Large intestine (tissue), 3 donors: ENCODE measurements at regions not wholly inside any gene's neighbourhood (a gene's known extent, or its start where the extent isn't known, plus 50 kb on each side); places are given as distances from the start of the nearest gene placed in this dataset.

Source experiments
- DNase-seq, 2 donors: peaks; one replicate each; pipeline versions ENCODE4 v3.0.0 to v3.0.0-alpha.2; 2013
- H3K27ac ChIP-seq: one replicate; pipeline ENCODE4 v1.5.1; 2013; ENCODE audit warnings: low read length
- H3K27me3 ChIP-seq: 2 replicates; pipeline ENCODE4 v1.6.1; 2013; ENCODE audit warnings: low read length; ENCODE audit not compliant: control insufficient read depth, insufficient read depth
- H3K36me3 ChIP-seq: 2 replicates; pipeline ENCODE4 v1.6.1; 2013; ENCODE audit warnings: low read length; ENCODE audit not compliant: control insufficient read depth, insufficient read depth
- H3K4me1 ChIP-seq: one replicate; pipeline ENCODE4 v1.6.1; 2013; ENCODE audit warnings: low read length; ENCODE audit not compliant: control insufficient read depth, insufficient read depth
- H3K4me3 ChIP-seq: one replicate; pipeline ENCODE4 v1.5.1; 2013; ENCODE audit warnings: low read length
- H3K9me3 ChIP-seq: one replicate; pipeline ENCODE4 v1.6.1; 2013; ENCODE audit warnings: mild to moderate bottlenecking, low read depth, low read length, moderate library complexity; ENCODE audit not compliant: control insufficient read depth
- WGBS: methylation state at CpG from one replicate; pipeline ENCODE4 v1.1.5; 2013; ENCODE audit warnings: low lambda C conversion rate; ENCODE audit not compliant: insufficient coverage; 5-methylcytosine and 5-hydroxymethylcytosine counted together

DNA sequence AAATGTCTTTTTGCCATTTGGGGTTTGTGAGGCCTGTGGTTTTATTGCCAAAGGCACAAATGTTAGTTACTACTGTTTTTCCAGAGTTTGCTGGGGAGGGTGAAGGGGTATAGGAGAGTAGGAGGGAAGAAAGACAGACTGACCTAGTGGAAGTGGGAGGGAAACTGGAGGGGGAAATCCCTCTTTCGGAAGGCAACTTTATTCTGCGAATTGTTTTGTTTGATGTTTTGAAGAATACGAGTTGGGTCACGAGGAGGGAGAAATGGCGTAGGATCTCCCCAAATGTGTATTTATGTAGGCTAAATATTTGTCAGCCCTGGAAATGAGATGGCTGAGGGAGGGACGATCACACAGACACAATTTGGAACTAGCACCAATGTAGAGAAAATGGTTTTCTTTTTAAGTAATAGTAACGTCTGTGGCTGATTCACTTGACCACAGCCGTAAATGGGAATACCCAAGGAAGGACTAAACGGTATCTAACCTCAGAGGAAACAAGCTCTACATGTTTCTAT is 172.3 kb downstream of the ICOS start:
- no peak overlapping the region for H3K27ac ChIP-seq
- H3K36me3 ChIP-seq: no peaks in the 10 kb centered on the region
- H3K4me1 ChIP-seq: no peaks in the 10 kb centered on the region
- 83% methylated on average over 1 of the region's 9 CpGs for WGBS
- no peak for DNase-seq
- no peaks in the 10 kb centered on the region for H3K27me3 ChIP-seq
- H3K4me3 ChIP-seq: no peak overlapping the region
- H3K9me3 ChIP-seq: no peaks in the 10 kb centered on the region

DNA sequence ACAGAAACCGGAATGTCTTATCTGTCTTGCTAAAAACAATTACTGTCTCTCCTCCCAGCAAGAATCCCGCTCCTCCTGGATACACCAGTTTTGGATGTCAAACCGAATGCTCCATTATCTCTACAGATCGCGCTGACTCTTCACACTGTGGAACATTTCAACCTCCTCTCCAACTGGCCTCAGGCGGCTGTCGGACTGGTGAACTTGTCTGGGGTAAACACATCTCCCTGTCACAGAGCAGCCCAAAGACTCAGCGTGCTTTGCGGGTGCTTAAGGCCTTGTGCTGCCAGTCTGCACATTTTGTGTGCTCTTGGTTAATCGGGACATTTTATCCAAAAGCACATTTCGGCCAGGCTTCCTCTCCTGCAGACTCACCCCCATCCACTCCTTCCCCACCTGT is 173.1 kb downstream of the ICOS start:
- H3K36me3 ChIP-seq: no peaks in the 10 kb centered on the region
- no peak overlapping the region for H3K27ac ChIP-seq
- H3K4me1 ChIP-seq: no peaks in the 10 kb centered on the region
- H3K27me3 ChIP-seq: no peaks in the 10 kb centered on the region
- 80% methylated on average over 1 of the region's 11 CpGs for WGBS
- no peaks in the 10 kb centered on the region for H3K9me3 ChIP-seq
- H3K4me3 ChIP-seq: no peak overlapping the region
- DNase-seq: no peak

DNA sequence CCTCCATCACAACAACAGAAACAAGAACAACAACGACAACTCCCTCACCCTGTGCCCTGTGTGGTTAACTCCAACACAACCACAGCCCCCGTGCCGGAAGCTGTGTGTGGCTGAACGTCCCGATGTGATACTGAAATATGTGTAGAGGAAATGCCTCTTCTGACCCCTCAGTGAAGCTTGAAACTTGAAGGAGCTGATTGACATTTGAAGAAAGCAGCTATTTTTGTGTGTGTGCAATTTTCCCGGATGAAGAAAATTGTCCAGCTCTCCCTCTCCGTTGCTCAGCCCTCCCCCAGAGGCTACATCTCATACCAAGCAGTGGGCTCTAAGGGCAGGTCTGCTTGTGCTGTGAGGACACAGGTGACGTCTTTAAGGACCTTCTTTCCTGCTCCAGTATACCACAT is 173.8 kb downstream of the ICOS start:
- WGBS: no CpG with 5 or more reads among the region's 8 CpGs
- no peak overlapping the region for H3K27ac ChIP-seq
- DNase-seq: peak; percentile 11 to 14

DNA sequence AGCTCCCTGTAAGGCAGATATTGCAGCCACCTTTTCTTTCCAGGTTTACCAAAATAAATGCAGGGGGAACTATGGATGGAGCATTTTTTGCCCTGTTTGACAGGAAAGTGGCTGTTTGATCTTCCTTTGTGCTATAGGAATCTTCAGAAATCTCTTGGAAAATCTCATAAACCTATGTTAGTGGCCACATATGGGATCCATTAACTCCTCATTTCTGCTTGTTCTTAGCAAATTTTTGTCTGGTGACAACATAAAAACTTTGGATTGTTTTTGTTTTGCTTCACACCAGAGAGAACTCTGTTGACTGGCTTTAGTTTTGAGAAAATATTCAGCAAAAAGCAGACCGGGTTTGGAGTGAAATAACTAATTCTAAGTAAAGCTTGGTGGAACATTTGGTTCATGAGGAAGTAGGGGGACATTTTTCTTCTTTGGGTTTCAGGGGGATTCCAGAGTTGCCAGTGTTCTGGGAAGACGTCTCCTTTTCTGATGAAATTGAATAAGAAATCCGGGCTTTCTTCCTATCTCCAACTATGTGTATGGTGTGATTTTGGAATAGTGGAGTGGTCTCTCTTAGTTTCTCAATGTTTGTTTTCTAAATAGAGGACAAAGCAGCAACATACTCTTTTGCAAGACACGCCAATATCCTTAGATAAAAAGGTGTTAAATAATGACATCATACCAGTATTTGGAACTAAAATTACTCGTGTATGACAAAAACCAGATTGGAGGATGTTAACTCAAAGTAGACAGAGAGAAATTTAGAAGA is 174.4 kb downstream of the ICOS start:
- Histone ChIP-seq H3K36me3 (no peaks in the 10 kb centered on the region), H3K9me3 (no peaks in the 10 kb centered on the region), H3K27me3 (no peaks in the 10 kb centered on the region), H3K4me1 (no peaks in the 10 kb centered on the region), H3K27ac (no peak overlapping the region), H3K4me3 (no peak overlapping the region)
- WGBS: 100% methylated on average over 2 of the region's 5 CpGs
- no peak for DNase-seq

More for the DNA sequence above, 173.8 kb downstream of the ICOS start:
- no peaks in the 10 kb centered on the region for H3K9me3 ChIP-seq
- H3K4me1 ChIP-seq: no peaks in the 10 kb centered on the region
- H3K36me3 ChIP-seq: no peaks in the 10 kb centered on the region
- no peaks in the 10 kb centered on the region for H3K27me3 ChIP-seq
- no peak overlapping the region for H3K4me3 ChIP-seq

DNA sequence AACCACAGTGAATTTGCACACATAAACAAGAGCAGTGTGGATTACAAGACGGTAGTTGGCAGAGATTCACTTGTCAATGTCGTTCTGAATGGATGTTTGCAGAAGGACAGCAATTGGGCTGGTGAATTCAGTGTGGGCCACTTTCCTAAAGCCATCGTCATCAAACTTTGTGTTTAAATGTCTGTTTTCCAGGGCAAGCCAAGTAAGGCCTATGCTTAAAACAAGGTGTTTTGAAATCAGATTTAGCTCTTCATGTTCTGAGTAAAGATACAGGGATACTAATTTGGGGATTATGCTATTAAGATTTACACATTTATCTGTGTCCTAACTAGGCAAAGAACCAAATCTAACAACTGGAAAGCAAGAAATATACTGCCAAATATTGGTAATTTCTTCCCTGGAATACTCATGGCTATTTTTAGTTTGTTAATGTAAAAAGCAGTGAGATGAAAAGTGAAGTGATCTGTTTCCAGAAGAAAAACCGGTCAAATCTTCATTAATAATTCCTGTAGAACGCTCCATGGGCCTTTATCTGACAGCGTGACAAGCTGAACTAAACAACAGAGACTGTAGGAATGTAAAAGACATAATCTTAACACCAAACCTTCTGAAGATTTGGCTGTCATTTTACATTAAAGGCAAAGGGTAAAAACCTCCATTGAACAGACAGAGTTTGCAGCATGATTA is 175.7 kb downstream of the ICOS start:
- Histone ChIP-seq H3K4me3 (no peak overlapping the region), H3K9me3 (no peaks in the 10 kb centered on the region), H3K36me3 (no peaks in the 10 kb centered on the region), H3K27me3 (no peaks in the 10 kb centered on the region), H3K4me1 (no peaks in the 10 kb centered on the region), H3K27ac (no peak overlapping the region)
- no CpG with 5 or more reads among the region's 6 CpGs for WGBS
- peak in 1 of 2 donors; percentile 2 for DNase-seq

DNA sequence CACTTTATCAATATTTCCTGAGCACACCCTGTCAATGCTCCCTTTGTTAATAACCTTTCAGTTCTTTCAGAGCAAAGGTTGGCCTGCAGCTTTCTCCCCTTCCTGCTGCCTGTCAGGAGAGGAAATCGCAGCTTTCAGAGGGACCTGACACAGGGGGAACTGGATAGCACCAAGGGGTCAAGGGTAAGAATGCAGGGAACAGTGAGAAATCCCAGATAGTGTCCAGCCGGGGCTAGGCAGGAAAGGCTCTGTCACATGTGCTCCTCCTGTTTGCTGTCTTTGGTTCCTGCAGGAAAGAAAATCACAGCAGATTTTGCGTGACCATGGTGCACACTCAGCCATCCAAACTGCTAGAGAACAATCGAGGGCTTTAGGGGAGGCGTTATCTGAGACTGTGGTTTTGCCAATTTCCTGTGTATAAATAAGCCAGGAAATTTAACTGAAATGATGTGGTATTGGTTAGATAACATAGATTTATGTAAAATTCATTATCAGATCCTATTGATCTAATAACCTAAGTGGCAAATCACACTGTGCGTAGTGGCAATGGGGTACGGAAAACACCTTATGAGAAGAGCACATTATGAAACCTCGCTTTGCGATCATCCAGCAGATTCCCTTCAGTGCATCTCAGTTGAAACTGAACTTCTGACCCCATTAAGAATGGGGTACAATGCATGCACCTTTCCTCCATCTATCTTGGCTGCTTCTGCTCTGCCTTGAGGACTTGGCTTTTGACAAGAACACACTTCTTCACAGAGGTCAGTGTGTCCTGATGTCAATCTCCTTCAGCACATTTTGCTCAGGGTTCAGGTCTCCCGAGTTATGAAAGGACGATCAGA is 178.0 kb downstream of the ICOS start:
- DNase-seq: peak in 1 of 2 donors; percentile 48
- Histone ChIP-seq H3K4me1 (no peaks in the 10 kb centered on the region), H3K36me3 (no peaks in the 10 kb centered on the region), H3K9me3 (no peaks in the 10 kb centered on the region), H3K27ac (no peak overlapping the region), H3K27me3 (no peaks in the 10 kb centered on the region), H3K4me3 (no peak overlapping the region)
- WGBS: 73% methylated on average over 3 of the region's 11 CpGs

DNA sequence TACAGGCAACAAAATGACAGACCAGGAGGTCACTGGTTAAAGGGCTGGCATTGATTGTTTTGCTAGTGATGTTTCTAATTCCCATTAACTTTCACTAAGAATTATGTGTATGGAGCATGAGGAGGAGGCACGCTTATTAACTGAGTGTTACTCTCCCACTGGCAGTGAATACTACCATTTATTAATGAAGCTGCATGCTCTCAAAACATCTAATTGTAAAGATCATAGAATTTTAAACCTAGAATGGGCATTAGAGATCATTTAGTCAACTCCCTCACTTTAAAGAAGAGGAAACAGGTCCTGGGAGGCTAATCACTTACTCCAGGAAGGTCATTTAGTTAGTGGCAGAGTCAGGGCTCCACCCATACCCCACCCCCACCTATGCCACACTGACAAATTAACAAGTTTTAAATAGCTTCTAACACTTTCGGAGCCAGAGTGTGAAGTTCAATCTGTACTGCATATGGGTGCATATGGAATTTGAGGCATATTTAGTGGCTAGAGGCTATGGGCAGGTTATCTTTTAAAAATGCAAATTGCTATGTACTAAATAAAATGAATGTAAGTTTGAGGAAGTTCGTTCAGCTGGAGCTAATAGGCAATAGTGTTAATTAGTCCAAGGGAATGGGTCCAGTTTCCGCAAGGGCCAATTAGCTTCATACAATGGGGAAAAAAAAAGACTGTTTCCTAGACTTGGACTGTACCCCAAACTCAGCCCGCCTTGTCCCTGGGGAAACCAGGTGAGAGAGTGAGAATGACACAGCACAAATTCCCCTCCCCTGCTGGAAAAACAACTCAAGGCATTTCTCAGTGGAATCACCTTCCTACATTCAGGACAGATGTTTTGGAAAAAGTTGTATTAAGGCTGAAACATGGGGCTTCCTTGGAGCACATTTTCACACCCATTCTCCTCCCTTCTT is 178.8 kb downstream of the ICOS start:
- H3K36me3 ChIP-seq: no peaks in the 10 kb centered on the region
- WGBS: no CpG with 5 or more reads among the region's 5 CpGs
- no peak for DNase-seq
- H3K27me3 ChIP-seq: no peaks in the 10 kb centered on the region
- H3K4me3 ChIP-seq: no peak overlapping the region
- H3K27ac ChIP-seq: no peak overlapping the region
- H3K4me1 ChIP-seq: no peaks in the 10 kb centered on the region
- no peaks in the 10 kb centered on the region for H3K9me3 ChIP-seq

DNA sequence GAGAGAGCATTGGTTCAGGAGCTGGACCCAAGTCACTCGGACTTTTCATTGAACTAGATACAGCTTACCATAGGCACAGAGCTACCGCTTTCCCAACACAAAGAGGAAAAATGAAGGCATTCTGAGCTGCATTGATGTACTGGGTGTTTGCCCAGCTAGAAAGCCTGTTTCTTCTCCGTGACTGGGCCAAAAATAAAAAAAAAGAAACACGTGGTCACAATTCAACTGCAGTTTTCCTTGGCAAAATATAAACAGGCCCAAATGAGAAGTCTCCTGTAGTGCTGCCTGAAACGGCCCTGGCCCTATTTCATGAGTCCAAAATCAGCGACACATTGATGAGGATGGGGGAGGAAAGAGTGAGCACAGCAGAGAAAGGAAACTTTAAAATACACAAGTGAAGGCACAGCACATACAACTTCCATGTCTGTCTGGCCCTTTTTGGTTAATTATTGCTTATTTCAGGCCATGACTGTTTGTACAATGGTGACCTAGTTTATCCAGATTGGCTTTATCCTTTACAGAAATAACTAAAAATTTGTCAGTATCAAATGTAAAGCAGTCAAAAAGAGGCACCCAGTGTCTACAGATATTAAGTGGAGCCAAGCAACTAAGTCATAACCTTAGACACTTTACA is 179.7 kb downstream of the ICOS start:
- WGBS: no CpG with 5 or more reads among the region's 6 CpGs
- H3K4me3 ChIP-seq: no peak overlapping the region
- no peaks in the 10 kb centered on the region for H3K36me3 ChIP-seq
- no peaks in the 10 kb centered on the region for H3K4me1 ChIP-seq
- H3K9me3 ChIP-seq: no peaks in the 10 kb centered on the region
- H3K27ac ChIP-seq: no peak overlapping the region
- H3K27me3 ChIP-seq: no peaks in the 10 kb centered on the region
- no peak for DNase-seq

DNA sequence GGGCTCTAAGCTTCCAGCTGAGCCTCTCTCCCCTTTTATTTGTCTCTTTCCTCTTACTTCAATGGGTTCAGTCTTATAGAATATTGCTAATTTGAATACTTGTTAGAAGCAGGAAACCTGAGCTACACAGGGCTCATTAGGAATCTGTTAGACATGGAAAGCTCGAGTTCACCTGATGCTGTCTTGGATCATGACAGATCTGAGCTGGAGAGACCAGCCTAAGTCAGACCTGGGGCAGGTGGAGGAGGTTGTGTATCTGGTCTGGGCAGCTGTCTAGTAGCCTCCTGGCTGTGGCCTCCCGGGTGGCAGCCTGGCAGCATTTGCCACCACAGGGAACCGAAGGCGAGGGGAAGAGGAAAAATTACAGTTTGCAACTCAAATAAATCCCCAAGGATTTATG is 185.9 kb downstream of the ICOS start:
- no CpG with 5 or more reads among the region's 4 CpGs for WGBS
- H3K27ac ChIP-seq: no peak overlapping the region
- no peaks in the 10 kb centered on the region for H3K4me1 ChIP-seq
- H3K4me3 ChIP-seq: no peak overlapping the region
- no peaks in the 10 kb centered on the region for H3K36me3 ChIP-seq
- peaks cover 4% of the 10 kb centered on the region for H3K27me3 ChIP-seq
- no peaks in the 10 kb centered on the region for H3K9me3 ChIP-seq
- no peak for DNase-seq
